ENCODE measurements at regions not wholly inside any gene's neighbourhood (a gene's known extent, or its start where the extent isn't known, plus 50 kb on each side); places are given as distances from the start of the nearest gene placed in this dataset.

DNA sequence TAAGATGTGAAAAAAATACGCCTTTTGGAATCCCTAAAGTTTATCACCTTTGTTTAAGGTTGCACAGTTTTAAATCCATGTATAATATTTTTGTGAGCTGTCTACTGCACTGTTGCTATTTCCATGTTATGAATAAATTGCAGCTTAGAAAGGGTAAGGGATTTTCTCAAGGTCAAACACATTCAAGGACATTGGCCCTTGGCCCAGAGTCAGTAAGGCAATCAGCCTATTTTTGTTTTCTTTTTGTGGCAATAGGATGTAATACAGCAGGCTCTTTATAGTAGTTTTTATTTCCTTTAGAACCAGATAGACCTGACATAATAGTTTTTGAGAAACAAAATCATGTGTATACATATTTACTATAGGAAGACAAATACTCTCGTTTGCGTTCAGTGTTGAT lies 219.8 kb downstream of the ACTR3B start:
- TF ChIP-seq, protein P1, sequence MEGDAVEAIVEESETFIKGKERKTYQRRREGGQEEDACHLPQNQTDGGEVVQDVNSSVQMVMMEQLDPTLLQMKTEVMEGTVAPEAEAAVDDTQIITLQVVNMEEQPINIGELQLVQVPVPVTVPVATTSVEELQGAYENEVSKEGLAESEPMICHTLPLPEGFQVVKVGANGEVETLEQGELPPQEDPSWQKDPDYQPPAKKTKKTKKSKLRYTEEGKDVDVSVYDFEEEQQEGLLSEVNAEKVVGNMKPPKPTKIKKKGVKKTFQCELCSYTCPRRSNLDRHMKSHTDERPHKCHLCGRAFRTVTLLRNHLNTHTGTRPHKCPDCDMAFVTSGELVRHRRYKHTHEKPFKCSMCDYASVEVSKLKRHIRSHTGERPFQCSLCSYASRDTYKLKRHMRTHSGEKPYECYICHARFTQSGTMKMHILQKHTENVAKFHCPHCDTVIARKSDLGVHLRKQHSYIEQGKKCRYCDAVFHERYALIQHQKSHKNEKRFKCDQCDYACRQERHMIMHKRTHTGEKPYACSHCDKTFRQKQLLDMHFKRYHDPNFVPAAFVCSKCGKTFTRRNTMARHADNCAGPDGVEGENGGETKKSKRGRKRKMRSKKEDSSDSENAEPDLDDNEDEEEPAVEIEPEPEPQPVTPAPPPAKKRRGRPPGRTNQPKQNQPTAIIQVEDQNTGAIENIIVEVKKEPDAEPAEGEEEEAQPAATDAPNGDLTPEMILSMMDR (IDR thresholded peaks at IDR 0.05): no peak
- TF ChIP-seq POLR2A (IDR thresholded peaks at IDR 0.05): no peak
